H9 (cell line): ENCODE measurements at regions not wholly inside any gene's neighbourhood (a gene's known extent, or its start where the extent isn't known, plus 50 kb on each side); places are given as distances from the start of the nearest gene placed in this dataset.
"Not testable (repeated sequence)": the region's sequence is repeated elsewhere in the genome, so short reads cannot be mapped to it uniquely, and the experiment has no call there.

Experiments used
- DNase-seq: peaks from one replicate; pipeline ENCODE4 v3.0.0-alpha.2; 2017
- H2AFZ ChIP-seq: one replicate; pipeline ENCODE4 v1.6.1; 2013; ENCODE audit warnings: mild to moderate bottlenecking, low read length, control low read depth, moderate library complexity
- H2AK5ac ChIP-seq: 2 replicates; pipeline ENCODE4 v1.6.1; 2013; ENCODE audit warnings: low read length, control low read depth, mixed read lengths; ENCODE audit not compliant: insufficient read length
- H2BK120ac ChIP-seq: one replicate; pipeline ENCODE4 v1.6.1; 2013; ENCODE audit warnings: low read depth, mild to moderate bottlenecking, low read length, control low read depth, inconsistent platforms; ENCODE audit not compliant: poor library complexity, severe bottlenecking
- H2BK12ac ChIP-seq: 2 replicates; pipeline ENCODE4 v1.6.1; 2013; ENCODE audit warnings: low read length, control low read depth, mixed read lengths, low read depth; ENCODE audit not compliant: insufficient read length
- H2BK15ac ChIP-seq: 2 replicates; pipeline ENCODE4 v1.6.1; 2013; ENCODE audit warnings: low read depth, low read length, control low read depth
- H2BK20ac ChIP-seq: one replicate; pipeline ENCODE4 v1.6.1; 2013; ENCODE audit warnings: low read depth, mild to moderate bottlenecking, low read length, control low read depth, inconsistent platforms; ENCODE audit not compliant: poor library complexity, severe bottlenecking
- H2BK5ac ChIP-seq: 2 replicates; pipeline ENCODE4 v1.6.1; 2013; ENCODE audit warnings: low read length, control low read depth, mixed read lengths; ENCODE audit not compliant: insufficient read length
- H3K14ac ChIP-seq: 2 replicates; pipeline ENCODE4 v1.6.1; 2013; ENCODE audit warnings: low read length, control low read depth; ENCODE audit not compliant: insufficient read depth
- H3K18ac ChIP-seq: 2 replicates; pipeline ENCODE4 v1.6.1; 2013; ENCODE audit warnings: low read depth, mild to moderate bottlenecking, mixed read lengths, low read length, control low read depth; ENCODE audit not compliant: insufficient read length
- H3K23ac ChIP-seq: 2 replicates; pipeline ENCODE4 v1.6.1; 2013; ENCODE audit warnings: low read length, control low read depth, mixed read lengths, low read depth; ENCODE audit not compliant: insufficient read length
- H3K23me2 ChIP-seq: 2 replicates; pipeline ENCODE4 v1.6.1; 2013; ENCODE audit warnings: low read depth, mild to moderate bottlenecking, mixed read lengths, low read length, control low read depth; ENCODE audit not compliant: insufficient read length, poor library complexity, severe bottlenecking
- H3K27ac ChIP-seq: 2 replicates; pipeline ENCODE4 v1.5.1; 2013; ENCODE audit warnings: low read length, control low read depth, mixed read lengths, low read depth; ENCODE audit not compliant: insufficient read length
- H3K27me3 ChIP-seq: 2 replicates; pipeline ENCODE4 v1.6.1; 2013; ENCODE audit warnings: low read length, control low read depth, inconsistent platforms; ENCODE audit not compliant: insufficient read depth
- H3K4ac ChIP-seq: 2 replicates; pipeline ENCODE4 v1.6.1; 2013; ENCODE audit warnings: low read depth, mild to moderate bottlenecking, control low read depth, inconsistent platforms, low read length, moderate library complexity
- H3K4me1 ChIP-seq: 2 replicates; pipeline ENCODE4 v1.6.1; 2013; ENCODE audit warnings: low read length, control low read depth, inconsistent platforms; ENCODE audit not compliant: insufficient read depth
- H3K4me2 ChIP-seq: 2 replicates; pipeline ENCODE4 v1.6.1; 2013; ENCODE audit warnings: low read length, control low read depth, mixed read lengths; ENCODE audit not compliant: insufficient read length, insufficient read depth
- H3K56ac ChIP-seq: 2 replicates; pipeline ENCODE4 v1.6.1; 2013; ENCODE audit warnings: low read depth, mild to moderate bottlenecking, mixed read lengths, low read length, control low read depth; ENCODE audit not compliant: insufficient read length
- H3K79me1 ChIP-seq: 2 replicates; pipeline ENCODE4 v1.6.1; 2013; ENCODE audit warnings: low read depth, mild to moderate bottlenecking, moderate library complexity, low read length, control low read depth, inconsistent platforms; ENCODE audit not compliant: insufficient read depth, poor library complexity, severe bottlenecking
- H3K79me2 ChIP-seq: 2 replicates; pipeline ENCODE4 v1.6.1; 2013; ENCODE audit warnings: low read length, control low read depth, inconsistent platforms; ENCODE audit not compliant: insufficient read depth
- H3K9ac ChIP-seq: 2 replicates; pipeline ENCODE4 v1.6.1; 2013; ENCODE audit warnings: low read length, control low read depth, mixed read lengths; ENCODE audit not compliant: insufficient read length; ENCODE audit errors: extremely low read depth
- H3K9me3 ChIP-seq: one replicate; pipeline ENCODE4 v1.6.1; 2013; ENCODE audit warnings: low read depth, low read length, inconsistent platforms; ENCODE audit not compliant: control insufficient read depth
- H3T11ph ChIP-seq: one replicate; pipeline ENCODE4 v1.6.1; 2013; ENCODE audit warnings: mild to moderate bottlenecking, low read length, control low read depth, inconsistent platforms
- H4K20me1 ChIP-seq: one replicate; pipeline ENCODE4 v1.6.1; 2013; ENCODE audit not compliant: control insufficient read depth, insufficient read length, insufficient read depth
- H4K5ac ChIP-seq: 2 replicates; pipeline ENCODE4 v1.6.1; 2013; ENCODE audit warnings: low read depth, mild to moderate bottlenecking, mixed read lengths, low read length, control low read depth; ENCODE audit not compliant: insufficient read length
- H4K8ac ChIP-seq: replicated peaks from 2 replicates; pipeline ENCODE4 v1.6.1; 2013; ENCODE audit warnings: low read length, control low read depth, mixed read lengths, low read depth; ENCODE audit not compliant: insufficient read length
- H4K91ac ChIP-seq: 2 replicates; pipeline ENCODE4 v1.6.1; 2013; ENCODE audit warnings: low read depth, mild to moderate bottlenecking, moderate library complexity, mixed read lengths, low read length, control low read depth; ENCODE audit not compliant: insufficient read length
- H3K27ac Mint-ChIP-seq, 3 experiments: 2 replicates in 2 of 3; 3 replicates in 1 of 3; pipeline ENCODE4 v1.8.0; 2020 to 2021; ENCODE audit warnings: mixed read lengths in 3 of 3, mild to moderate bottlenecking in 1 of 3, moderate library complexity in 1 of 3
- H3K27me3 Mint-ChIP-seq: 2 replicates; pipeline ENCODE4 v1.8.0; 2021; ENCODE audit warnings: low read depth, mild to moderate bottlenecking, moderate library complexity, mixed read lengths
- H3K36me3 Mint-ChIP-seq, 3 experiments: 2 replicates in 2 of 3; 3 replicates in 1 of 3; pipeline ENCODE4 v1.8.0; 2020 to 2021; ENCODE audit warnings: low read depth in 3 of 3, mixed read lengths in 3 of 3; ENCODE audit not compliant: insufficient read depth in 1 of 3
- H3K4me1 Mint-ChIP-seq, 2 experiments: 2 replicates each; pipeline ENCODE4 v1.8.0; 2020; ENCODE audit warnings: mixed read lengths in 2 of 2
- H3K4me3 Mint-ChIP-seq, 2 experiments: 2 replicates in 1 of 2; 3 replicates in 1 of 2; pipeline ENCODE4 v1.8.0; 2020 to 2021; ENCODE audit warnings: mild to moderate bottlenecking in 2 of 2, mixed read lengths in 2 of 2, moderate library complexity in 1 of 2
- H3K9me3 Mint-ChIP-seq, 2 experiments: 2 replicates in 1 of 2; 3 replicates in 1 of 2; pipeline ENCODE4 v1.8.0; 2020; ENCODE audit warnings: mild to moderate bottlenecking in 2 of 2, mixed read lengths in 2 of 2, moderate library complexity in 1 of 2
- WGBS: extraction: QIAGEN DNeasy Blood & Tissue Kit; methylation state at CpG from one replicate; pipeline ENCODE4 v1.1.7; 2013; ENCODE audit warnings: missing lambda C conversion rate, low lambda C conversion rate, mixed read lengths; ENCODE audit not compliant: insufficient read length; ENCODE audit errors: extremely low coverage; 5-methylcytosine and 5-hydroxymethylcytosine counted together

- not testable (repeated sequence) for H4K8ac ChIP-seq, H2BK120ac ChIP-seq, DNase-seq, H3K4me3 Mint-ChIP-seq, H3K79me1 ChIP-seq, H3K4ac ChIP-seq, H3K27ac ChIP-seq, H2BK12ac ChIP-seq, H3K27ac Mint-ChIP-seq, H3K9me3 ChIP-seq, H2BK15ac ChIP-seq, H3K27me3 ChIP-seq, H2AFZ ChIP-seq, H3T11ph ChIP-seq, H3K23ac ChIP-seq, H3K36me3 Mint-ChIP-seq, H3K27me3 Mint-ChIP-seq, H3K18ac ChIP-seq, H3K79me2 ChIP-seq, H4K5ac ChIP-seq, H2BK5ac ChIP-seq, H4K20me1 ChIP-seq, H3K56ac ChIP-seq, H3K23me2 ChIP-seq, H3K14ac ChIP-seq, H2BK20ac ChIP-seq, H3K4me1 ChIP-seq, H2AK5ac ChIP-seq, H4K91ac ChIP-seq, H3K4me2 ChIP-seq, H3K9ac ChIP-seq
- peaks cover 26 to 69% of the 10 kb centered on the region in 2 experiments for H3K9me3 Mint-ChIP-seq
- peaks cover 2 to 21% of the 10 kb centered on the region in 2 experiments; a peak in 2 of 4 replicates for H3K4me1 Mint-ChIP-seq
- WGBS: no CpG with 5 or more reads among the region's 3 CpGs
These were observed 73.7 kb upstream of the FOLH1 start for GRCh38 chr11:49282125-49282524.

DNA sequence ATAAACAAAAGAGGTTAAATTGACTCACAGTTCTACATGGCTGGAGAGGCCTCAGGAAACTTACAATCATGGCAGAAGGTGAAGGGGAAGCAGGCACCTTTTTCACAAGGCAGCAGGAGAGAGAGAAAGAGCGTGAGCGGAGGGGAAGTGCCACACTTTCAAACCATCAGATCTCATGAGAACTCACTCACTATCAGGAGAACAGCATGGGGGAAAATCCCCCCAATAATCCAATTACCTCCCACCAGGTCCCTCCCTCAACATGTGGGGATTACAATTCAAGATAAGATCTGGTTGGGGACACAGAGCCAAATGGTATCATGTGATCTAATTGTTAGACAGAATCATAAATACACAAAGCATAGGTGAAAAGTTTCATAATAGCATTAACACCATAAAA is 69.5 kb upstream of the FOLH1 start:
- not testable (repeated sequence) for H3K27me3 Mint-ChIP-seq
- peaks cover 27 to 67% of the 10 kb centered on the region in 2 experiments for H3K9me3 Mint-ChIP-seq

More for the DNA sequence above, 69.5 kb upstream of the FOLH1 start:
- H2BK5ac ChIP-seq, H3K4ac ChIP-seq, H2AK5ac ChIP-seq, H3K27ac Mint-ChIP-seq, H4K8ac ChIP-seq, H3T11ph ChIP-seq, H3K9me3 ChIP-seq, H4K5ac ChIP-seq, DNase-seq, H3K4me1 ChIP-seq, H3K18ac ChIP-seq, H3K79me1 ChIP-seq, H2AFZ ChIP-seq, H3K23ac ChIP-seq, H4K20me1 ChIP-seq, H2BK120ac ChIP-seq, H3K56ac ChIP-seq, H2BK12ac ChIP-seq, H3K4me2 ChIP-seq, H2BK15ac ChIP-seq, H4K91ac ChIP-seq, H3K4me3 Mint-ChIP-seq, H3K36me3 Mint-ChIP-seq, H3K14ac ChIP-seq, H3K23me2 ChIP-seq, H3K9ac ChIP-seq, H3K27ac ChIP-seq, H2BK20ac ChIP-seq, H3K79me2 ChIP-seq, H3K27me3 ChIP-seq: not testable (repeated sequence)
- peaks cover 0 to 12% of the 10 kb centered on the region in 2 experiments; a peak in 1 of 4 replicates for H3K4me1 Mint-ChIP-seq
- no CpG with 5 or more reads among the region's 2 CpGs for WGBS
